ENCODE measurements at regions not wholly inside any gene's neighbourhood (a gene's known extent, or its start where the extent isn't known, plus 50 kb on each side); places are given as distances from the start of the nearest gene placed in this dataset.
"Not testable (repeated sequence)": the region's sequence is repeated elsewhere in the genome, so short reads cannot be mapped to it uniquely, and the experiment has no call there.

GRCh38 chr10:128178302-128178958, 52.2 kb upstream of the MKI67 start:
- DNase-seq (ENCODE audit: low spot score): no peak

GRCh38 chr10:128180843-128181242, 54.6 kb upstream of the MKI67 start:
- DNase-seq (ENCODE audit: low spot score): no peak

GRCh38 chr10:128185627-128186026, 59.4 kb upstream of the MKI67 start:
- DNase-seq (ENCODE audit: low spot score): no peak

- no peak for DNase-seq (ENCODE audit: low spot score)
These were observed 61.0 kb upstream of the MKI67 start for GRCh38 chr10:128186959-128187787.

- no peak for DNase-seq (ENCODE audit: low spot score)
These were observed 61.6 kb upstream of the MKI67 start for GRCh38 chr10:128187788-128188185.

GRCh38 chr10:128189176-128189575, 63.0 kb upstream of the MKI67 start:
- DNase-seq (ENCODE audit: low spot score): no peak

GRCh38 chr10:128191847-128192246, 65.6 kb upstream of the MKI67 start:
- DNase-seq (ENCODE audit: low spot score): no peak

GRCh38 chr10:128201826-128202225, 75.6 kb upstream of the MKI67 start:
- not testable (repeated sequence) for DNase-seq (ENCODE audit: low spot score)

GRCh38 chr10:128203028-128203427, 76.8 kb upstream of the MKI67 start:
- no peak for DNase-seq (ENCODE audit: low spot score)

GRCh38 chr10:128205591-128205990, 79.4 kb upstream of the MKI67 start:
- DNase-seq (ENCODE audit: low spot score): not testable (repeated sequence)

- no peak for DNase-seq (ENCODE audit: low spot score)
These were observed 80.5 kb upstream of the MKI67 start for GRCh38 chr10:128206676-128207075.

- no peak for DNase-seq (ENCODE audit: low spot score)
These were observed 83.6 kb upstream of the MKI67 start for GRCh38 chr10:128209862-128210214.

GRCh38 chr10:128210215-128211063, 84.2 kb upstream of the MKI67 start:
- peak; percentile 54 for DNase-seq (ENCODE audit: low spot score)

- DNase-seq (ENCODE audit: low spot score): no peak
These were observed 84.9 kb upstream of the MKI67 start for GRCh38 chr10:128211064-128211504.

GRCh38 chr10:128211953-128212727, 85.9 kb upstream of the MKI67 start:
- peak; percentile 77 for DNase-seq (ENCODE audit: low spot score)

- DNase-seq (ENCODE audit: low spot score): no peak
These were observed 86.9 kb upstream of the MKI67 start for GRCh38 chr10:128213156-128213555.

GRCh38 chr10:128215733-128216132, 89.5 kb upstream of the MKI67 start:
- DNase-seq (ENCODE audit: low spot score): no peak

- DNase-seq (ENCODE audit: low spot score): no peak
These were observed 90.9 kb upstream of the MKI67 start for GRCh38 chr10:128217136-128217535.

- no peak for DNase-seq (ENCODE audit: low spot score)
These were observed 91.9 kb upstream of the MKI67 start for GRCh38 chr10:128218161-128218560.

GRCh38 chr10:128219295-128219694, 93.1 kb upstream of the MKI67 start:
- DNase-seq (ENCODE audit: low spot score): no peak

- no peak for DNase-seq (ENCODE audit: low spot score)
These were observed 93.8 kb upstream of the MKI67 start for GRCh38 chr10:128220021-128220420.

GRCh38 chr10:128221117-128221516, 94.9 kb upstream of the MKI67 start:
- no peak for DNase-seq (ENCODE audit: low spot score)

Data from globus pallidus (tissue), 1 donor.